Endothelial cell of umbilical vein (primary cell): ENCODE measurements at regions not wholly inside any gene's neighbourhood (a gene's known extent, or its start where the extent isn't known, plus 50 kb on each side); places are given as distances from the start of the nearest gene placed in this dataset.
"Not testable (repeated sequence)": the region's sequence is repeated elsewhere in the genome, so short reads cannot be mapped to it uniquely, and the experiment has no call there.

Experiments
- BruUV-seq: library from RNA; stranded (reverse); fragments of 400-500 nt; replicated peaks from 2 replicates; lab custom pipeline; 2021; lab: Mats Ljungman, UMichigan
- CTCF ChIA-PET: fragments of 300-600, 350-600 bp; sonication (Branson Sonifier 250); formaldehyde crosslinking; loops from one replicate; lab custom pipeline; 2021; ENCODE audit warnings: antibody characterized with exemption, inconsistent platforms; lab: Charles Lee
- POLR2A ChIA-PET: fragments of 300-600, 350-600 bp; sonication (Branson Sonifier 250); formaldehyde crosslinking; loops from one replicate; lab custom pipeline; 2021; ENCODE audit warnings: antibody characterized with exemption, inconsistent platforms; lab: Charles Lee
- DNase-seq: peaks from one replicate; pipeline ENCODE4 v3.0.0-alpha.2; 2011; ENCODE audit warnings: low read depth, low spot score
- FAIRE-seq: peaks from 2 replicates; lab custom pipeline; 2011; peaks lifted over from hg19 to GRCh38; lab: Jason Lieb, UNC
- H2AFZ ChIP-seq: 2 replicates; pipeline ENCODE4 v1.6.0; 2012; ENCODE audit warnings: low read depth, low read length, control low read depth, inconsistent platforms
- H3K27ac ChIP-seq: 2 replicates; pipeline ENCODE4 v1.5.1; 2011; ENCODE audit warnings: low read depth, mild to moderate bottlenecking, control low read depth, low read length, moderate library complexity; ENCODE audit not compliant: insufficient read depth
- H3K27me3 ChIP-seq, 2 experiments: 2 replicates each; pipeline versions ENCODE4 v1.6.0 to v1.6.1; 2011; ENCODE audit warnings: low read length in 2 of 2, mixed read lengths in 1 of 2; ENCODE audit not compliant: control insufficient read depth in 2 of 2, insufficient read depth in 2 of 2
- H3K36me3 ChIP-seq, 2 experiments: 2 replicates in 1 of 2; 3 replicates in 1 of 2; pipeline ENCODE4 v1.5.1; 2011; ENCODE audit warnings: low read length in 2 of 2, mild to moderate bottlenecking in 1 of 2, moderate library complexity in 1 of 2; ENCODE audit not compliant: control insufficient read depth in 2 of 2, insufficient read depth in 2 of 2; ENCODE audit errors: extremely low read depth in 1 of 2
- H3K4me1 ChIP-seq: 3 replicates; pipeline ENCODE4 v1.5.1; 2011; ENCODE audit warnings: mild to moderate bottlenecking, low read length; ENCODE audit not compliant: control insufficient read depth, insufficient read depth; ENCODE audit errors: extremely low read depth
- H3K4me2 ChIP-seq: 2 replicates; pipeline ENCODE4 v1.6.1; 2011; ENCODE audit warnings: low read length, control low read depth, mixed read lengths; ENCODE audit not compliant: insufficient read depth
- H3K4me3 ChIP-seq, 3 experiments: fragments of 200-600 bp in 1 of 3; sonication (generic), shearing (Covaris generic) in 1 of 3; replicated peaks in 1 of 3; 2 replicates each; pipeline ENCODE4 v1.5.1; 2011 to 2016; ENCODE audit warnings: control low read depth in 3 of 3, low read length in 3 of 3, mild to moderate bottlenecking in 2 of 3, inconsistent platforms in 1 of 3, low read depth in 1 of 3, moderate library complexity in 1 of 3; ENCODE audit not compliant: insufficient read depth in 1 of 3
- H3K79me2 ChIP-seq: 2 replicates; pipeline ENCODE4 v1.6.0; 2012; ENCODE audit warnings: low read length, inconsistent platforms; ENCODE audit not compliant: control insufficient read depth, insufficient read depth
- H3K9ac ChIP-seq: replicated peaks from 2 replicates; pipeline ENCODE3; 2011; ENCODE audit warnings: low read length, control low read depth; ENCODE audit not compliant: insufficient read depth; ENCODE audit errors: extremely low read depth
- H3K9me1 ChIP-seq: replicated peaks from 3 replicates; pipeline ENCODE4 v1.6.0; 2011; ENCODE audit warnings: mild to moderate bottlenecking, low read length; ENCODE audit not compliant: control insufficient read depth, insufficient read depth; ENCODE audit errors: extremely low read depth
- H3K9me3 ChIP-seq: replicated peaks from 2 replicates; pipeline ENCODE4 v1.5.1; 2012; ENCODE audit warnings: low read length, inconsistent platforms; ENCODE audit not compliant: control insufficient read depth, insufficient read depth
- H4K20me1 ChIP-seq: replicated peaks from 2 replicates; pipeline ENCODE3; 2011; ENCODE audit warnings: mild to moderate bottlenecking, low read length; ENCODE audit not compliant: control insufficient read depth, insufficient read depth; ENCODE audit errors: extremely low read depth
- FOS ChIP-seq: IDR thresholded peaks from 2 replicates; pipeline ENCODE4 v1.6.1; 2011; ENCODE audit warnings: mild to moderate bottlenecking, low read length, moderate library complexity, borderline replicate concordance; ENCODE audit not compliant: insufficient read depth
- dilution Hi-C: fragments of 300-500 bp; cut with MboI; formaldehyde crosslinking; loops from one replicate; pipeline ENCODE4 v1.15.0; 2019; ENCODE audit warnings: low sequenced_read_pairs; ENCODE audit not compliant: extremely low pct_ligation_motif_present
- intact Hi-C: fragments of 100-400 bp; cut with micrococcal nuclease; formaldehyde crosslinking; loops from one replicate; pipeline ENCODE4 v1.10.0; 2022

GRCh38 chr10:46782001-46782874, 129.0 kb upstream of the PTPN20 start:
- H4K20me1 ChIP-seq, H3K4me2 ChIP-seq, H3K79me2 ChIP-seq, FAIRE-seq, POLR2A ChIA-PET, dilution Hi-C loops, H2AFZ ChIP-seq, H3K27me3 ChIP-seq, H3K4me3 ChIP-seq, BruUV-seq, CTCF ChIA-PET, H3K4me1 ChIP-seq, H3K27ac ChIP-seq, H3K9ac ChIP-seq, H3K9me1 ChIP-seq, H3K36me3 ChIP-seq, intact Hi-C loops, H3K9me3 ChIP-seq: not testable (repeated sequence)
- peak; percentile 1 for DNase-seq
- TF ChIP-seq FOS, result peak; percentile 16

- H3K36me3 ChIP-seq, H3K9ac ChIP-seq, CTCF ChIA-PET, H3K27ac ChIP-seq, H3K9me3 ChIP-seq, POLR2A ChIA-PET, H3K4me3 ChIP-seq, H3K9me1 ChIP-seq, H3K4me1 ChIP-seq, H3K79me2 ChIP-seq, H3K4me2 ChIP-seq, dilution Hi-C loops, BruUV-seq, FAIRE-seq, H3K27me3 ChIP-seq, H4K20me1 ChIP-seq, intact Hi-C loops, H2AFZ ChIP-seq, DNase-seq: not testable (repeated sequence)
Measured at GRCh38 chr10:46784665-46785064, 126.6 kb upstream of the PTPN20 start.

GRCh38 chr10:46786125-46786517, 125.1 kb upstream of the PTPN20 start:
- H3K4me2 ChIP-seq, H3K79me2 ChIP-seq, H3K9me3 ChIP-seq, H3K36me3 ChIP-seq, H3K27ac ChIP-seq, CTCF ChIA-PET, H3K27me3 ChIP-seq, H3K4me1 ChIP-seq, DNase-seq, H4K20me1 ChIP-seq, FAIRE-seq, dilution Hi-C loops, POLR2A ChIA-PET, intact Hi-C loops, H3K9ac ChIP-seq, H2AFZ ChIP-seq, H3K9me1 ChIP-seq: not testable (repeated sequence)
- BruUV-seq, result TSS peak; percentile 67
- peak overlapping the region in 1 of 3 experiments; percentile 17 for H3K4me3 ChIP-seq
